Germinal center (tissue), 1 donor: ENCODE measurements at regions not wholly inside any gene's neighbourhood (a gene's known extent, or its start where the extent isn't known, plus 50 kb on each side); places are given as distances from the start of the nearest gene placed in this dataset.
"Not testable (repeated sequence)": the region's sequence is repeated elsewhere in the genome, so short reads cannot be mapped to it uniquely, and the experiment has no call there.

ENCODE experiments used
- DNase-seq: peaks from one replicate; pipeline ENCODE4 v3.0.0; 2012; ENCODE audit warnings: mixed read lengths, low spot score

GRCh38 chr1:220942278-220942677 lies 63.0 kb downstream of the HLX start:
- no peak for DNase-seq

GRCh38 chr1:220942914-220943313 lies 63.7 kb downstream of the HLX start:
- not testable (repeated sequence) for DNase-seq

GRCh38 chr1:220943319-220943996 lies 64.2 kb downstream of the HLX start:
- DNase-seq: no peak

- no peak for DNase-seq
Observed at GRCh38 chr1:220950576-220950975, 71.3 kb downstream of the HLX start.

- DNase-seq: no peak
Observed at GRCh38 chr1:220952961-220953643, 73.9 kb downstream of the HLX start.

- DNase-seq: no peak
Observed at GRCh38 chr1:220954321-220955075, 75.3 kb downstream of the HLX start.

GRCh38 chr1:220955116-220955515 lies 75.9 kb downstream of the HLX start:
- no peak for DNase-seq

- DNase-seq: no peak
Observed at GRCh38 chr1:220956501-220957232, 77.4 kb downstream of the HLX start.

- no peak for DNase-seq
Observed at GRCh38 chr1:220957233-220957605, 78.0 kb downstream of the HLX start.

GRCh38 chr1:220958234-220958633 lies 79.0 kb downstream of the HLX start:
- DNase-seq: no peak

- no peak for DNase-seq
Observed at GRCh38 chr1:220962031-220962751, 82.9 kb downstream of the HLX start.

- DNase-seq: no peak
Observed at GRCh38 chr1:220966041-220966440, 86.8 kb downstream of the HLX start.

GRCh38 chr1:220966473-220966872 lies 87.2 kb downstream of the HLX start:
- DNase-seq: no peak

GRCh38 chr1:220966881-220967611 lies 87.8 kb downstream of the HLX start:
- no peak for DNase-seq

- no peak for DNase-seq
Observed at GRCh38 chr1:220967911-220968310, 88.7 kb downstream of the HLX start.

GRCh38 chr1:220969281-220969680 lies 90.0 kb downstream of the HLX start:
- DNase-seq: not testable (repeated sequence)

- DNase-seq: no peak
Observed at GRCh38 chr1:220970311-220970710, 91.1 kb downstream of the HLX start.

- no peak for DNase-seq
Observed at GRCh38 chr1:220971221-220971620, 92.0 kb downstream of the HLX start.

GRCh38 chr1:220974431-220974830 lies 95.2 kb downstream of the HLX start:
- DNase-seq: no peak

- DNase-seq: no peak
Observed at GRCh38 chr1:220976390-220976789, 97.1 kb downstream of the HLX start.

GRCh38 chr1:220979371-220979770 lies 100.1 kb downstream of the HLX start:
- no peak for DNase-seq
